Neural progenitor cell (in vitro differentiated cells): ENCODE measurements at regions not wholly inside any gene's neighbourhood (a gene's known extent, or its start where the extent isn't known, plus 50 kb on each side); places are given as distances from the start of the nearest gene placed in this dataset.

ENCODE experiments used
- DNase-seq: peaks from one replicate; pipeline ENCODE4 v3.0.0-alpha.2; 2016; ENCODE audit warnings: low spot score
- H2AFZ ChIP-seq: fragments of 200-600 bp; sonication (generic); replicated peaks from 2 replicates; pipeline ENCODE4 v1.6.1; 2016; ENCODE audit warnings: antibody characterized with exemption
- H3F3A ChIP-seq: fragments of 200-600 bp; sonication (generic); 2 replicates; pipeline ENCODE4 v1.6.1; 2016; ENCODE audit warnings: antibody characterized with exemption, low read depth
- H3K27ac ChIP-seq: fragments of 200-600 bp; sonication (generic); 2 replicates; pipeline ENCODE4 v1.5.1; 2016; ENCODE audit warnings: mild to moderate bottlenecking
- H3K27me3 ChIP-seq: fragments of 200-600 bp; sonication (generic); 2 replicates; pipeline ENCODE4 v1.6.1; 2016; ENCODE audit warnings: mild to moderate bottlenecking, moderate library complexity
- H3K36me3 ChIP-seq: fragments of 200-600 bp; sonication (generic); 2 replicates; pipeline ENCODE4 v1.5.1; 2016
- H3K4me1 ChIP-seq: fragments of 200-600 bp; sonication (generic); 2 replicates; pipeline ENCODE4 v1.6.1; 2016; ENCODE audit warnings: mixed run types
- H3K4me2 ChIP-seq: fragments of 200-600 bp; sonication (generic); 2 replicates; pipeline ENCODE4 v1.6.1; 2016
- H3K4me3 ChIP-seq: fragments of 200-600 bp; sonication (generic); 2 replicates; pipeline ENCODE4 v1.5.1; 2016
- H3K79me2 ChIP-seq: fragments of 200-600 bp; sonication (generic); 2 replicates; pipeline ENCODE4 v1.6.1; 2016; ENCODE audit warnings: low read depth
- H3K9ac ChIP-seq: fragments of 200-600 bp; sonication (generic); 2 replicates; pipeline ENCODE4 v1.6.1; 2016
- H3K9me3 ChIP-seq: fragments of 200-600 bp; sonication (generic); 2 replicates; pipeline ENCODE4 v1.5.1; 2016; ENCODE audit warnings: low read depth
- H4K20me1 ChIP-seq: fragments of 200-600 bp; sonication (generic); 2 replicates; pipeline ENCODE4 v1.6.1; 2016; ENCODE audit warnings: low read depth
- H3K27ac Mint-ChIP-seq: 3 replicates; pipeline ENCODE4 v1.8.0; 2021; ENCODE audit warnings: mixed read lengths
- H3K27me3 Mint-ChIP-seq: 2 replicates; pipeline ENCODE4 v1.8.0; 2022; ENCODE audit warnings: low read depth, mild to moderate bottlenecking, inconsistent platforms, moderate library complexity, mixed read lengths; ENCODE audit not compliant: insufficient read depth
- H3K36me3 Mint-ChIP-seq: 3 replicates; pipeline ENCODE4 v1.8.0; 2021; ENCODE audit warnings: mixed read lengths
- H3K4me1 Mint-ChIP-seq: 3 replicates; pipeline ENCODE4 v1.8.0; 2021; ENCODE audit warnings: mixed read lengths
- H3K4me3 Mint-ChIP-seq: 3 replicates; pipeline ENCODE4 v1.8.0; 2021; ENCODE audit warnings: mild to moderate bottlenecking, moderate library complexity, mixed read lengths
- H3K9me3 Mint-ChIP-seq: 3 replicates; pipeline ENCODE4 v1.8.0; 2020; ENCODE audit warnings: mixed read lengths
- CTCF ChIP-seq: fragments of 200-600 bp; sonication (generic); IDR thresholded peaks from 2 replicates; pipeline ENCODE4 v1.5.1; 2017; ENCODE audit warnings: antibody characterized with exemption, mild to moderate bottlenecking
- EZH2 ChIP-seq: fragments of 200-600 bp; sonication (generic); IDR thresholded peaks from 2 replicates; pipeline ENCODE4 v1.6.1; 2017; ENCODE audit warnings: antibody characterized with exemption, mild to moderate bottlenecking, moderate library complexity
- EZH2phosphoT487 ChIP-seq: fragments of 200-600 bp; sonication (generic); IDR thresholded peaks from 2 replicates; pipeline ENCODE4 v1.6.1; 2017; ENCODE audit warnings: antibody characterized with exemption

- no peak overlapping the region for H3K27ac ChIP-seq
- no peaks in the 10 kb centered on the region for H3F3A ChIP-seq
- no peak for DNase-seq
- no peak overlapping the region for H2AFZ ChIP-seq
- H3K27me3 ChIP-seq = no peaks in the 10 kb centered on the region
- no peak overlapping the region for H3K4me3 Mint-ChIP-seq
- H3K27me3 Mint-ChIP-seq = no peaks in the 10 kb centered on the region
- no peak overlapping the region for H3K4me3 ChIP-seq
- no peaks in the 10 kb centered on the region for H3K4me1 Mint-ChIP-seq
- H3K9ac ChIP-seq = no peak overlapping the region
- H4K20me1 ChIP-seq = no peaks in the 10 kb centered on the region
- H3K79me2 ChIP-seq = no peaks in the 10 kb centered on the region
- no peaks in the 10 kb centered on the region for H3K4me1 ChIP-seq
- H3K4me2 ChIP-seq = no peak overlapping the region
- H3K9me3 ChIP-seq = no peaks in the 10 kb centered on the region
- no peaks in the 10 kb centered on the region for H3K36me3 Mint-ChIP-seq
- H3K9me3 Mint-ChIP-seq = peaks cover 10% of the 10 kb centered on the region
- H3K27ac Mint-ChIP-seq = no peak overlapping the region
- no peak for TF ChIP-seq EZH2phosphoT487
- no peak for TF ChIP-seq CTCF
- TF ChIP-seq EZH2 = no peak
- no peaks in the 10 kb centered on the region for H3K36me3 ChIP-seq
Observed at GRCh38 chrX:39633293-39633692, 464.5 kb downstream of the BCOR start.

GRCh38 chrX:39636481-39636880 lies 461.3 kb downstream of the BCOR start:
- H3K9me3 ChIP-seq = no peaks in the 10 kb centered on the region
- no peak overlapping the region for H3K9ac ChIP-seq
- Mint-ChIP-seq H3K9me3 (peaks cover 6% of the 10 kb centered on the region), H3K27ac (no peak overlapping the region), H3K4me3 (no peak overlapping the region), H3K27me3 (peaks cover 2% of the 10 kb centered on the region), H3K36me3 (no peaks in the 10 kb centered on the region), H3K4me1 (peaks cover under 1% of the 10 kb centered on the region)
- no peak for DNase-seq
- H3F3A ChIP-seq = no peaks in the 10 kb centered on the region
- no peak overlapping the region for H3K4me3 ChIP-seq
- no peaks in the 10 kb centered on the region for H3K36me3 ChIP-seq
- no peaks in the 10 kb centered on the region for H3K27me3 ChIP-seq
- no peaks in the 10 kb centered on the region for H4K20me1 ChIP-seq
- H2AFZ ChIP-seq = no peak overlapping the region
- H3K4me1 ChIP-seq = peaks cover under 1% of the 10 kb centered on the region
- no peaks in the 10 kb centered on the region for H3K79me2 ChIP-seq
- H3K4me2 ChIP-seq = no peak overlapping the region
- TF ChIP-seq CTCF (no peak), EZH2phosphoT487 (no peak), EZH2 (no peak)
- no peak overlapping the region for H3K27ac ChIP-seq

GRCh38 chrX:39638526-39638925 lies 459.2 kb downstream of the BCOR start:
- H3K4me3 Mint-ChIP-seq = no peak overlapping the region
- TF ChIP-seq EZH2 (no peak), CTCF (no peak)

GRCh38 chrX:39639871-39640270 lies 457.9 kb downstream of the BCOR start:
- H3F3A ChIP-seq = no peaks in the 10 kb centered on the region
- H2AFZ ChIP-seq = no peak overlapping the region
- no peaks in the 10 kb centered on the region for H3K9me3 ChIP-seq
- no peak overlapping the region for H3K4me3 ChIP-seq
- no peak overlapping the region for H3K4me2 ChIP-seq
- H3K9me3 Mint-ChIP-seq = peaks cover 4% of the 10 kb centered on the region
- peaks cover 15% of the 10 kb centered on the region for H3K4me1 Mint-ChIP-seq
- H3K27ac ChIP-seq = no peak overlapping the region
- no peak for DNase-seq
- H3K27me3 Mint-ChIP-seq = peaks cover 5% of the 10 kb centered on the region
- H3K27me3 ChIP-seq = no peaks in the 10 kb centered on the region
- no peaks in the 10 kb centered on the region for H3K36me3 ChIP-seq
- H3K4me1 ChIP-seq = peaks cover 11% of the 10 kb centered on the region
- H3K27ac Mint-ChIP-seq = no peak overlapping the region
- no peaks in the 10 kb centered on the region for H4K20me1 ChIP-seq
- TF ChIP-seq EZH2 (no peak), CTCF (no peak), EZH2phosphoT487 (no peak)
- no peaks in the 10 kb centered on the region for H3K36me3 Mint-ChIP-seq
- no peak overlapping the region for H3K4me3 Mint-ChIP-seq
- no peak overlapping the region for H3K9ac ChIP-seq
- no peaks in the 10 kb centered on the region for H3K79me2 ChIP-seq

More at GRCh38 chrX:39638526-39638925, 459.2 kb downstream of the BCOR start:
- Histone ChIP-seq H3K27ac (no peak overlapping the region), H3K9ac (no peak overlapping the region), H3K9me3 (no peaks in the 10 kb centered on the region), H3F3A (no peaks in the 10 kb centered on the region), H3K4me3 (no peak overlapping the region), H2AFZ (no peak overlapping the region), H3K36me3 (no peaks in the 10 kb centered on the region), H3K4me2 (no peak overlapping the region), H3K4me1 (peaks cover 11% of the 10 kb centered on the region), H4K20me1 (no peaks in the 10 kb centered on the region), H3K79me2 (no peaks in the 10 kb centered on the region), H3K27me3 (no peaks in the 10 kb centered on the region)
- Mint-ChIP-seq H3K36me3 (no peaks in the 10 kb centered on the region), H3K27me3 (peaks cover 5% of the 10 kb centered on the region), H3K27ac (no peak overlapping the region), H3K9me3 (peaks cover 6% of the 10 kb centered on the region), H3K4me1 (peaks cover 15% of the 10 kb centered on the region)
- DNase-seq = no peak
